ENCODE measurements at regions not wholly inside any gene's neighbourhood (a gene's known extent, or its start where the extent isn't known, plus 50 kb on each side); places are given as distances from the start of the nearest gene placed in this dataset.
"Not testable (repeated sequence)": the region's sequence is repeated elsewhere in the genome, so short reads cannot be mapped to it uniquely, and the experiment has no call there.

GRCh38 chr19:20482721-20483120 is 82.9 kb downstream of the ZNF737 start:
- DNase-seq (ENCODE audit: low spot score) = no peak

- DNase-seq (ENCODE audit: low spot score) = no peak
These were observed 83.8 kb downstream of the ZNF737 start for GRCh38 chr19:20481736-20482135.

DNA sequence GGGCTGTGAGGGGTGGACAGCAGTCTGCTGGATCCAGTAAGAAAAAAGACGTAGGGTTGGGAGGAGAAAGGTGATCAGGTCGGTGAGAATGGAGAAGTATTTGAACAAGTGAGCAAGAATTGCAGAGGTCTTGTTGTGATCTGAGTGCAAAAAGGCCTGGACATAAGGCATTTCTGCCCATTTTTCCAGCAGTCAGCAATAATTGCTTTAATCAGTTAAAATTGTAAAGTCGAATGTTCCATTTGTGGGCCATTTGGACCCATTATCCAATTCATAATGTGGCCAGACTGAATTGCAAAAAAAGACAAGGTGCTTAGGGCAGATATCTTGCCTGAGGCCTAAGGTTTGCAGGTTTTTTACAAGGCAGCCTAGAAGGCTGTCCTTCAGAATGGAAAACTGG is 86.1 kb downstream of the ZNF737 start:
- DNase-seq (ENCODE audit: low spot score) = no peak

- DNase-seq (ENCODE audit: low spot score) = no peak
These were observed 86.6 kb downstream of the ZNF737 start for GRCh38 chr19:20478936-20479335.

GRCh38 chr19:20472854-20473253 is 92.7 kb downstream of the ZNF737 start:
- DNase-seq (ENCODE audit: low spot score) = no peak

DNA sequence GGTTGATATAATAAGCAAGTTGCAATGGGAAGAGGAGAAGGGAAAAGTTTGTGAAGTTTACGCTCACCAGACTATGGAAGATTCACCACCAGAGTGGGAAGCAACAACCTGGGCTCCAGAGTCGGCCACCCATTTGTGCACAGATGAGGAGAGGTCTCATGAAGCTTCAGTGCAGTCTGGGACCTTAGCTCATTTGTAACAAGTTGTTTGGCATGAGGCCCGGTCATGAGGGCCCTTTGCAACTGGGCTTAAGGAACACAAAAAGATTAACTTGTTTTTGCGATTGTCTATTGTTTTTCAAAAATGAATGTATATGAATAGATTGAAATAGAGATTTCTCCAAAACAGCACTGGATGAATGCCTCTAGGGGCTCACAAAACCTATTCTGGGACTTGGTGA is 94.2 kb downstream of the ZNF737 start:
- no peak for DNase-seq (ENCODE audit: low spot score)

GRCh38 chr19:20470345-20471135 is 95.0 kb downstream of the ZNF737 start:
- DNase-seq (ENCODE audit: low spot score) = no peak

- DNase-seq (ENCODE audit: low spot score) = not testable (repeated sequence)
These were observed 99.0 kb downstream of the ZNF737 start for GRCh38 chr19:20466638-20466990.

GRCh38 chr19:20465922-20466637 is 99.5 kb downstream of the ZNF737 start:
- DNase-seq (ENCODE audit: low spot score) = not testable (repeated sequence)

DNA sequence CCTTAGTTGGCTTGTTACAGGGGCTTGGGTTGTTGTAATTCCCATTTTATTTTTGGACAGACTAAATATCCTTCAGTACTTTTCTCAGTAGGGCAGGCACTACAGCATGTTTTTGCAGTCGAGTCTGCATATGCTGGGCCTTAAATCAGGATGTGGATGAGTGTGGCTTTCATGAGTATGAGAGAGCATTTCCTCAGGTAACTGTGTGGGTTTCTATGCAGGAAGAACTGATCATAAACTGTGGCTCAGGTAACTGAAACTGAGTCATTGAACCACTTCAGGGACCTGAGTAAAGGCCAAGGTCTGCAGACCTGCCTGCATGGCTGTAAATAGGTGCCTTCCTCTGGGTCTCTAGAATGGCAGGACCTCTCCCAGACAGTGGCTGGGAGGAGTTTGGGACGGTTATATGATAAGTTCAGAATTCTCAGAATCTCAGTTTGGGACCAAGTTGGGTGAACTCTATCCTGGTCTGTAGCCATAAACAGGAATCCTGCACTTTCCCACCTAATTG is 112.1 kb downstream of the ZNF737 start:
- DNase-seq (ENCODE audit: low spot score) = no peak

- no peak for DNase-seq (ENCODE audit: low spot score)
These were observed 121.2 kb downstream of the ZNF737 start for GRCh38 chr19:20444202-20444885.

- not testable (repeated sequence) for DNase-seq (ENCODE audit: low spot score)
These were observed 133.2 kb downstream of the ZNF737 start for GRCh38 chr19:20432266-20432842.

GRCh38 chr19:20431826-20432225 is 133.8 kb downstream of the ZNF737 start:
- DNase-seq (ENCODE audit: low spot score) = no peak

GRCh38 chr19:20423381-20424197 is 142.0 kb downstream of the ZNF737 start:
- DNase-seq (ENCODE audit: low spot score) = peak; percentile 65

DNA sequence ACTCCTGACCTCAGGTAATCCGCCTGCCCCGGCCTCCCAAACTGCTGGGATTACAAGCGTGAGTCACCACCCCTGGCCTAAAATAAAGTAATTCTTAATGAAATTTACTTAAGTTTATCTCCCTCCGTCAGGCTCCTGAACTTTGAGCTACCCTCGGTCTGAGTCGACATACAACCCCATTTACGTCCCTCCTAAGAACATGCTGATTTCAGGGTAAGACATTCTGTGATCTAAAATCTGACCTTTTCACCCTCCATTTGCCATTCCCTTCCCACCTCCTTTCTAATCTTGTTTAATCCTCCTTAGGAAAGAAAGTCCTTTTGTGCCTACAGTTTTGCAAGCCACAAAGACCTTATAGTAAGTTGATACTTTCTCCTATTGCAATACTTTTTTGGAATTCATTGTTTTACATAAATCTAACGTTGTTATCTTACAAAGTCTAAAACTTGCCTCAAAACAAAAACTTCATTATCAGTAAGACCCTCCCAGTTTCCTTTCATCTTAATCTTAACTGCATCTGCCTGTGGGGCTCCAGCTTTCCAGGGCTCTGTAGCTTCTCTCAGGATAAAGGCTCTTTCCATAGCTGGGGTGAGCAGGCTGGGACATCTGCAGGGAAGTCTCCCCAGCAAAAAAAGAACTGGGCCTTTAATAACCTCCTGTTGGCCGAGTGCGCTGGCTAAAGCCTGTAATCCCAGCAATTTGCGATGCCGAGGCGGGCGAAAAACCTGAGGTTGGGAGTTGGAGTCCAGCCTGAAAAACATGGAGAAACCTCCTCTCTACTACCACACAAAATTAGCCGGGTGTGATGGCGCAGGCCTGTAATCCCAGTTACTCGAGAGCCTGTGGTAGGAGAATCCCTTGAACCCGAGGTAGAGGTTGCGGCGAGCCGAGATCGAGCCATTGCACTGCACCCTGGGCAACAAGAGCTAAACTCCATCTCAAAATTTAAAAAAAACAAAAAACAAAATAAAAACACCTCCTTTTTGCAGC is 143.1 kb downstream of the ZNF737 start:
- peak; percentile 28 for DNase-seq (ENCODE audit: low spot score)

- DNase-seq (ENCODE audit: low spot score) = no peak
These were observed 148.9 kb downstream of the ZNF737 start for GRCh38 chr19:20416661-20417060.

- no peak for DNase-seq (ENCODE audit: low spot score)
These were observed 151.5 kb downstream of the ZNF737 start for GRCh38 chr19:20414120-20414519.

- no peak for DNase-seq (ENCODE audit: low spot score)
These were observed 151.9 kb downstream of the ZNF737 start for GRCh38 chr19:20413705-20414104.

DNA sequence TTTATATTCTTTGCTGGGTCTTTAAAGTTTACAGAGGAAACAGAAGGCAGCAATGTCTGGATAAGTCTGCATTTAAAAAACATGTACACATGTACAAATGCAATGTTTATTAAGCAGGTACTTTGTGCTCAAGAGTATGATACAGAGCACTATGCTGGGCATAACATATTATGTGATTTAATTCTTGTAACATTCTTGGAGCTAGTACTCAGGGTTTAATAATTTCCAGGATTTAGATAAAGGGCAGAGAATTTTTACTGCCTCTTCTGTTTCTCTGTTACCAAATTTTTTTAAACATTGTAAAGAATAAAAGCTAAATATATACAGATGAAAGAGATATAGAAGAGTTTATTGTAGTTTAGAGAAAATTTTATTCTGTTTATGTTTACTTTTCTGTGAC is 152.7 kb downstream of the ZNF737 start:
- no peak for DNase-seq (ENCODE audit: low spot score)

GRCh38 chr19:20397292-20397691 is 168.3 kb downstream of the ZNF737 start:
- DNase-seq (ENCODE audit: low spot score) = no peak
